ENCODE measurements at regions not wholly inside any gene's neighbourhood (a gene's known extent, or its start where the extent isn't known, plus 50 kb on each side); places are given as distances from the start of the nearest gene placed in this dataset.
"Not testable (repeated sequence)": the region's sequence is repeated elsewhere in the genome, so short reads cannot be mapped to it uniquely, and the experiment has no call there.

GRCh38 chr2:51780353-51780752 lies 748.4 kb upstream of the NRXN1 start:
- TF ChIP-seq CTCF (IDR thresholded peaks at IDR 0.05): no peak
- no peak overlapping the region for H3K27ac Mint-ChIP-seq (ENCODE audit: unreplicated experiment)
- no peak overlapping the region for H3K4me3 Mint-ChIP-seq (ENCODE audit: unreplicated experiment)
- no peaks in the 10 kb centered on the region for H3K36me3 Mint-ChIP-seq (ENCODE audit: unreplicated experiment)
- DNase-seq (ENCODE audit: extremely low spot score, unreplicated experiment): no peak
- H3K9me3 Mint-ChIP-seq (ENCODE audit: unreplicated experiment): peaks cover 10% of the 10 kb centered on the region
- no peaks in the 10 kb centered on the region for H3K4me1 Mint-ChIP-seq (ENCODE audit: unreplicated experiment)
- H3K27me3 Mint-ChIP-seq (ENCODE audit: unreplicated experiment): no peaks in the 10 kb centered on the region

- H3K4me1 Mint-ChIP-seq (ENCODE audit: unreplicated experiment); H3K27ac Mint-ChIP-seq (ENCODE audit: unreplicated experiment); H3K36me3 Mint-ChIP-seq (ENCODE audit: unreplicated experiment); H3K27me3 Mint-ChIP-seq (ENCODE audit: unreplicated experiment); H3K4me3 Mint-ChIP-seq (ENCODE audit: unreplicated experiment); DNase-seq (ENCODE audit: extremely low spot score, unreplicated experiment): not testable (repeated sequence)
- H3K9me3 Mint-ChIP-seq (ENCODE audit: unreplicated experiment): peaks cover 10% of the 10 kb centered on the region
Observed at GRCh38 chr2:51779723-51780122, 747.8 kb upstream of the NRXN1 start.

GRCh38 chr2:51778806-51779205 lies 746.9 kb upstream of the NRXN1 start:
- peaks cover 15% of the 10 kb centered on the region for H3K9me3 Mint-ChIP-seq (ENCODE audit: unreplicated experiment)
- H3K27me3 Mint-ChIP-seq (ENCODE audit: unreplicated experiment): no peaks in the 10 kb centered on the region
- no peak overlapping the region for H3K27ac Mint-ChIP-seq (ENCODE audit: unreplicated experiment)
- H3K36me3 Mint-ChIP-seq (ENCODE audit: unreplicated experiment): no peaks in the 10 kb centered on the region
- H3K4me1 Mint-ChIP-seq (ENCODE audit: unreplicated experiment): no peaks in the 10 kb centered on the region
- no peak for TF ChIP-seq CTCF (IDR thresholded peaks at IDR 0.05)
- DNase-seq (ENCODE audit: extremely low spot score, unreplicated experiment): no peak
- H3K4me3 Mint-ChIP-seq (ENCODE audit: unreplicated experiment): no peak overlapping the region

GRCh38 chr2:51774606-51775005 lies 742.7 kb upstream of the NRXN1 start:
- not testable (repeated sequence) for H3K27ac Mint-ChIP-seq (ENCODE audit: unreplicated experiment); H3K4me3 Mint-ChIP-seq (ENCODE audit: unreplicated experiment)

GRCh38 chr2:51760441-51760840 lies 728.5 kb upstream of the NRXN1 start:
- DNase-seq (ENCODE audit: extremely low spot score, unreplicated experiment): no peak
- no peaks in the 10 kb centered on the region for H3K4me1 Mint-ChIP-seq (ENCODE audit: unreplicated experiment)
- no peak overlapping the region for H3K4me3 Mint-ChIP-seq (ENCODE audit: unreplicated experiment)
- H3K9me3 Mint-ChIP-seq (ENCODE audit: unreplicated experiment): no peaks in the 10 kb centered on the region
- H3K36me3 Mint-ChIP-seq (ENCODE audit: unreplicated experiment): no peaks in the 10 kb centered on the region
- no peak overlapping the region for H3K27ac Mint-ChIP-seq (ENCODE audit: unreplicated experiment)
- H3K27me3 Mint-ChIP-seq (ENCODE audit: unreplicated experiment): peaks cover 7% of the 10 kb centered on the region
- no peak for TF ChIP-seq CTCF (IDR thresholded peaks at IDR 0.05)

More at GRCh38 chr2:51774606-51775005, 742.7 kb upstream of the NRXN1 start:
- H3K27me3 Mint-ChIP-seq (ENCODE audit: unreplicated experiment); H3K36me3 Mint-ChIP-seq (ENCODE audit: unreplicated experiment); DNase-seq (ENCODE audit: extremely low spot score, unreplicated experiment); H3K4me1 Mint-ChIP-seq (ENCODE audit: unreplicated experiment): not testable (repeated sequence)
- peaks cover 34% of the 10 kb centered on the region for H3K9me3 Mint-ChIP-seq (ENCODE audit: unreplicated experiment)

- no peak overlapping the region for H3K4me3 Mint-ChIP-seq (ENCODE audit: unreplicated experiment)
- no peak overlapping the region for H3K27ac Mint-ChIP-seq (ENCODE audit: unreplicated experiment)
- H3K9me3 Mint-ChIP-seq (ENCODE audit: unreplicated experiment): no peaks in the 10 kb centered on the region
- no peak for DNase-seq (ENCODE audit: extremely low spot score, unreplicated experiment)
- H3K36me3 Mint-ChIP-seq (ENCODE audit: unreplicated experiment): no peaks in the 10 kb centered on the region
- H3K27me3 Mint-ChIP-seq (ENCODE audit: unreplicated experiment): peaks cover 7% of the 10 kb centered on the region
- no peaks in the 10 kb centered on the region for H3K4me1 Mint-ChIP-seq (ENCODE audit: unreplicated experiment)
- no peak for TF ChIP-seq CTCF (IDR thresholded peaks at IDR 0.05)
Observed at GRCh38 chr2:51758081-51758480, 726.1 kb upstream of the NRXN1 start.
